Epithelial cell of proximal tubule (primary cell): ENCODE measurements at regions not wholly inside any gene's neighbourhood (a gene's known extent, or its start where the extent isn't known, plus 50 kb on each side); places are given as distances from the start of the nearest gene placed in this dataset.
A peak's percentile ranks its signal among the peaks of the same experiment; 100 is the strongest.

Experiments used
- DNase-seq: peaks from one replicate; pipeline ENCODE4 v3.0.0-alpha.2; 2011; ENCODE audit warnings: low read depth
- H3K4me3 ChIP-seq: 2 replicates; pipeline ENCODE4 v1.5.1; 2011; ENCODE audit warnings: low read depth, mild to moderate bottlenecking, low read length
- TF ChIP-seq, protein P1 (sequence below): conservative IDR thresholded peaks from 2 replicates; pipeline ENCODE4 v1.5.1; 2012; ENCODE audit warnings: low read depth, mild to moderate bottlenecking, low read length

DNA sequence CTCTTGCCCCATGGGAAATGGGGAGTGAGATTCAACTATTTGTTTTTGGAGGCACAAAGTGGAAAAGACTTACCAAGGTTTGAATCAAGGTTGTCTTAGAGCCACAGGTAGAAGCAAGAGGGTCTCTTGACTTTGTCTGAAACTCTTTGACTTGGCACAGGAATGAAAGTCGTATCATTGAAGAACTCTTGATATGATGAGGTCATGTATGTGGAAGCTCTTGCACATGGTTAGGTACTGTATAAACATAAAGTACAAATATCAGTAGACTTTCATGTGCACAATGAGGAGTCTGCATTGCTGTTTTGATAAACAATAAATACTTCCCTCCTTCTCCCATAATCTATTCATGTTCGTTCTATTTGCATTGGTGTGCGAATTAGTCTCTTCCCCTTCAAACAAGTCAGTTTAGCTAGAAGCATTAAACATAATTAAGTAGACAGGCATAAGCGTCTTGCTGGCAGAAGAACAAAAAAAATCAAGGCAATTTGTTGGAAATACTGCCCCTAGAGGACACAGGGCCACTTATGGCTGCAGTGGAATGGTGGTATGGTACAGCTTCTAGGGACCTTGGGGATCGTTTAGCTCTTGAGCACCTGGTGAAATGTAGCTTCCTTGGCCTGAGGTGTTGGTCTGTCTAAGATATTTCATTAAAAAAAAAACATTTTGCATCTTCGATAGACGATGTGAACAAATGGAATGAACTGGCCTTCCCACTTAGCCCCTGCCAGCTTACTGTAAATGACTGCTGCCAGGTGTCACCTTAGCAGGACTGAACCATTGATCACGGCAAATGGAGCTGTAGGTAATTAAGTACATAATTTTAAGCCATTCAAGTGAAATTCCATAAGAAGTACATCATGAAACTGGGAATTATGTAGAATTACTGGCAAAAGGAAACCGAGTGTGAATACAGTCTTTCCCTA is 218.0 kb upstream of the GALNT2 start:
- TF ChIP-seq, protein P1, sequence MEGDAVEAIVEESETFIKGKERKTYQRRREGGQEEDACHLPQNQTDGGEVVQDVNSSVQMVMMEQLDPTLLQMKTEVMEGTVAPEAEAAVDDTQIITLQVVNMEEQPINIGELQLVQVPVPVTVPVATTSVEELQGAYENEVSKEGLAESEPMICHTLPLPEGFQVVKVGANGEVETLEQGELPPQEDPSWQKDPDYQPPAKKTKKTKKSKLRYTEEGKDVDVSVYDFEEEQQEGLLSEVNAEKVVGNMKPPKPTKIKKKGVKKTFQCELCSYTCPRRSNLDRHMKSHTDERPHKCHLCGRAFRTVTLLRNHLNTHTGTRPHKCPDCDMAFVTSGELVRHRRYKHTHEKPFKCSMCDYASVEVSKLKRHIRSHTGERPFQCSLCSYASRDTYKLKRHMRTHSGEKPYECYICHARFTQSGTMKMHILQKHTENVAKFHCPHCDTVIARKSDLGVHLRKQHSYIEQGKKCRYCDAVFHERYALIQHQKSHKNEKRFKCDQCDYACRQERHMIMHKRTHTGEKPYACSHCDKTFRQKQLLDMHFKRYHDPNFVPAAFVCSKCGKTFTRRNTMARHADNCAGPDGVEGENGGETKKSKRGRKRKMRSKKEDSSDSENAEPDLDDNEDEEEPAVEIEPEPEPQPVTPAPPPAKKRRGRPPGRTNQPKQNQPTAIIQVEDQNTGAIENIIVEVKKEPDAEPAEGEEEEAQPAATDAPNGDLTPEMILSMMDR = peak; percentile 79
- DNase-seq = no peak
- H3K4me3 ChIP-seq = no peak overlapping the region

DNA sequence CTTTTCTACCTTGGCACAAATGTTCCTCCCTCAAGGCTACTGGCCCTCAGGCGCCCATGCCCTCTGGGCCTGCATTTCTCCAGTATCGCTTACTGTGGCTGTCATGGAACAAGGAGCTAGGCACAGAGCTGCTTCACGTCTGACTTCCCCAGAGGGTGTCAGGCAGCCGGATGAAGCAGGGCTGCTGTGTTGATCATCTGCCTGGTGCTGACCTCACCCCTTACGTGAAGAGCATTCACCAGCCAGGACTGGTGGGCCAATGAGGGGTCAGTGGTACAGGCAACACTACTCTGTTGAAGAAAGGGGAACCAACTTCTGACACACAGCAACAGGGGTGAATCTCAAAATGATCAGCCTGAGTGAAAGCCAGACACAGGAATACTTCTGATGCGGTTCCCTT is 215.5 kb upstream of the GALNT2 start:
- H3K4me3 ChIP-seq = no peak overlapping the region
- DNase-seq = no peak
- TF ChIP-seq, protein P1 = no peak

DNA sequence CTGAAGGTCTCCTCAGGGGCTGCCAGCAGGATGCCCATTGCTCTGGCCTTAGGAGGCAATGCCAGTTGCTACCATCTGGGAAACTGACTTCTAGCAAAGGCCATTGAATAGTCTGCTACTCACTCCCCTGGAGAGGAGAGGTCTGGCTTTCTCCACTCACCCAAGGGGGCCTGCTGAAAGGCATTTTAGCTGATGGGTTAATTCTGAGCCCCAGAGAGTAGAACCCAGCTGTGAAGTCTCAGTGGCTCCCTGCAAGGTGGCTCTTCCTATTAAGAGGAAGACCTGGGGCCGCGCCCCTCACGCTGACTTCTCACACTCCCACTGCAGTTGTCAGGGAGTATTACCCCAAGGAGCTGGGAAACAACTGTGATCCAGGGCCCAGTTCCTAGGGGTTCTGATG is 213.3 kb upstream of the GALNT2 start:
- DNase-seq = no peak
- no peak overlapping the region for H3K4me3 ChIP-seq
- TF ChIP-seq, protein P1 = no peak

DNA sequence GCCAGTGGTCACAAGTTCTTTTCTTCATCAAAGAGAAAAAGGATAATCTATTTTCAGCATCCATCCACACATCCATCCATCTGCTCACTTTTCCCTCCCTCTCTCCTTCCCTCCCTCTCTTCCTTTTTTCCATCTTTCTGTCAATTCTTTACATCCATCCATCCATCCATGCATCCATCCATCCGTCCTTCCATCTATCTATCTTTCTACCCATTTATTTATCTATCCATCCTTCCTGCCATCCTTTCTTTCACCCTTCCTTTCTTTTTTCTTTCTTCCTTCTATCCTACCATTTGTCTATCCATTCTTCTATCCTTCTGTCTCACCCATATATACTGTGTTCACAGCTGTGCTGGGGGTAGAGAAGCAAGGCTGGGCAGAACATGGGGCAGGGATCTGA is 212.4 kb upstream of the GALNT2 start:
- DNase-seq = no peak
- TF ChIP-seq, protein P1 = no peak

DNA sequence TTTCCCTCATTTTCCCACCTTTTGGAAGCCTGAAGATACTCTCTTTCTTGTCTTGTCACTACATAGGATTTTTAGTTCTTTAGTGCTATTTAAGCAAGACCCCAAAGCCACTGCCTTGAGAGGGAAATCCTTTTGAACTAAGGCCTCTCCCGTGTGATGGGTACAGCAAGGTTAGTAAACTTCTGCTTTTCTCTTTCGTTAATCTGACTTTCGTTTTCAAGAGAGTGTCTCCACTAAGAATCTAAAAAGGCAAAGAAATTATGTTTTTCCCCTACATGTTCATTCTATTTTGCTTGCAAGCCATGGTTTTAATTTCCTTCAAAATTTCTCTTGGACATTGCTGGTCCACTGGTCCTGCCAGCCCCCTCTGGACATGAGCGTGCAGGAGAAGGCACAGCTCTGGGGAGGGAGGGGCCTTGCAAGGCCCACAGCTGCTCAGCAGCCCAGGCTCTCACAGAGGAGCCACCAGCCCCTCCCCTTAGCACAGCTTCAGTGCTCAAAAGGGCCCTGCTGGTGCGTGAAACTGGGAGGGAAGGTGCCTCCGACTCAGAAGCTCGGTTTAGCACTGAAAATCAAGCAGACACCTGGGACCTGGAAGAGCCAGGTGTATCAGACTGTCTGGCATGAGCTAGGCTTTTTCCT is 210.9 kb upstream of the GALNT2 start:
- DNase-seq = no peak
- no peak overlapping the region for H3K4me3 ChIP-seq
- TF ChIP-seq, protein P1 = no peak

More for the DNA sequence above, 212.4 kb upstream of the GALNT2 start:
- no peak overlapping the region for H3K4me3 ChIP-seq

DNA sequence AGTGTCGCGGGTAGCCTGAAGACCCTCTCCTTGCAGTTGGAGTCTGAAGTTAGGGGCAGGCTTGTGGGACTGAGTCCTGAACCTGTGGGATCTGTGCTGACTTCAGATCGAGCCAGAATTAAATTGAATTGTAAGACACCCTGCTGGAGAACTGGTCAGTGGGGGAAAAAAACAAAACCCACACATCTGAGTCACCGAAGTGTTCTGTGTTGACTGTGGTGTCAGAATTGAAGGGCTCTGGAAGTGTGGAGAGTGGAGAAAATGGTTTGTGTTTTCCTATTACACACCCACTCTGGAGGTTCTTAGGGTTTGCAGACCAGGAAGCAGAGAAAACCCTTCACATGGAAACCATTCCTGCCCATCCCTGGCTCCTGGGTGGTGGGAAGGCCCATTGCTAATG is 209.5 kb upstream of the GALNT2 start:
- no peak for DNase-seq
- no peak overlapping the region for H3K4me3 ChIP-seq
- TF ChIP-seq, protein P1 = no peak
